Endothelial cell of umbilical vein (primary cell): ENCODE measurements at regions not wholly inside any gene's neighbourhood (a gene's known extent, or its start where the extent isn't known, plus 50 kb on each side); places are given as distances from the start of the nearest gene placed in this dataset.

Experiments used
- CTCF ChIP-seq, 2 donors: IDR thresholded peaks; 1 replicate in 1 of 2; 2 replicates in 1 of 2; pipeline ENCODE4 v1.5.1; 2011; ENCODE audit warnings: low read length in 2 of 2, mild to moderate bottlenecking in 2 of 2, moderate library complexity in 2 of 2, control low read depth in 1 of 2, inconsistent platforms in 1 of 2, low read depth in 1 of 2; ENCODE audit not compliant: insufficient read depth in 1 of 2; ENCODE audit errors: extremely low read depth in 1 of 2
- FOS ChIP-seq: IDR thresholded peaks from 2 replicates; pipeline ENCODE4 v1.6.1; 2011; ENCODE audit warnings: mild to moderate bottlenecking, low read length, moderate library complexity, borderline replicate concordance; ENCODE audit not compliant: insufficient read depth
- POLR2AphosphoS5 ChIP-seq: IDR thresholded peaks from 2 replicates; pipeline ENCODE4 v1.6.1; 2012; ENCODE audit warnings: low read depth, mild to moderate bottlenecking, control low read depth, low read length, moderate library complexity; ENCODE audit not compliant: insufficient read depth
- TF ChIP-seq, protein P1 (sequence below): IDR thresholded peaks from 2 replicates; pipeline ENCODE4 v1.6.1; 2011; ENCODE audit not compliant: insufficient read depth, insufficient read length

- TF ChIP-seq POLR2AphosphoS5, result peak; percentile 39
- no peak for TF ChIP-seq CTCF (IDR thresholded peaks at IDR 0.05; ENCODE audit: extremely low read depth in 1 of 2, insufficient read depth in 1 of 2, low read depth in 1 of 2, low read length in 2 of 2)
- TF ChIP-seq, protein P1, sequence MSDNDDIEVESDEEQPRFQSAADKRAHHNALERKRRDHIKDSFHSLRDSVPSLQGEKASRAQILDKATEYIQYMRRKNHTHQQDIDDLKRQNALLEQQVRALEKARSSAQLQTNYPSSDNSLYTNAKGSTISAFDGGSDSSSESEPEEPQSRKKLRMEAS, result no peak
- no peak for TF ChIP-seq FOS
Observed at GRCh38 chr1:98327220-98327861, 334.2 kb upstream of the SNX7 start.
